GM12865 (cell line): ENCODE measurements at regions not wholly inside any gene's neighbourhood (a gene's known extent, or its start where the extent isn't known, plus 50 kb on each side); places are given as distances from the start of the nearest gene placed in this dataset.
"Not testable (repeated sequence)": the region's sequence is repeated elsewhere in the genome, so short reads cannot be mapped to it uniquely, and the experiment has no call there.

Experiments used
- DNase-seq: peaks from one replicate; pipeline ENCODE4 v3.0.0; 2010; ENCODE audit warnings: low read depth
- H3K4me3 ChIP-seq: 2 replicates; pipeline ENCODE4 v1.5.1; 2011; ENCODE audit warnings: mild to moderate bottlenecking, low read depth, low read length, control low read depth
- CTCF ChIP-seq: IDR thresholded peaks from 2 replicates; pipeline ENCODE4 v1.5.1; 2011; ENCODE audit warnings: low read length, control low read depth, low read depth, inconsistent platforms; ENCODE audit not compliant: insufficient read depth; ENCODE audit errors: missing control alignments

DNA sequence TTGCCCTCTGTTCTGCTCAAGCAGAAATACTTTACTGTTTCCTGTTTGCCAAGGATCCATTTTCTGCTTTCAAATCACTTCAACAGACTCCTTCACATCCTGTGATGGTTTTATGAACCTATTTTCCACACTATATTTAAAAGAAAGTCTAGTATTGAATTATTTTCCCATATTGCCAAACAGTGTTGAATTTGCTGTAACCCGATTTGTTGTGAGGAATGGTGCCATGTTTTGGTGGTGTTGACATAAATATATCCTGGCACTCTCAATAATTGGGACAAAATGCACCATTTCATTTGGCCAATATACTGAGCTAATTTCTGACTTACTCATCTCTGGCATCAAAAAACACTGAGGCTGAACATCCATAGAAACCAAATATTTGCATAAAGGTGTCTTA lies 615.4 kb upstream of the SEMA3D start:
- no peak for DNase-seq
- H3K4me3 ChIP-seq = no peak overlapping the region
- no peak for TF ChIP-seq CTCF

GRCh38 chr7:85796956-85797355 lies 610.1 kb upstream of the SEMA3D start:
- DNase-seq = no peak
- no peak for TF ChIP-seq CTCF

DNA sequence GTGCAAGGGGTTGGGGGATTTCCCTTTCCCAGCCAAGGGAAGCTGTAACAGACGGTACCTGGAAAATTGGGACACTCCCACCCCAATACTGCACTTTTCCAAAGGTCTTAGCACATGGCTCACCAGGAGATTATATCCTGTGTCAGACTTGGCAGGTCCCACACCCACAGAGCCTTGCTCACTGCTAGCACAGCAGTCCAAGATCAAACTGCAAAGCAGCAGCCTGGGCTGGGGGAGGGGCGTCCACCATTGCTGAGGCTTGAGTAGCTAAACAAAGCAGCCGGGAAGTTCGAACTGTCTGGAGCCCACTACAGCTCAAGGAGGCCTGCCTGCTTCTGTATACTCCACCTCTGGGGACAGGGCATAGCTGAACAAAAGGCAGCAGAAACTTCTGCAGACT lies 604.2 kb upstream of the SEMA3D start:
- not testable (repeated sequence) for DNase-seq, H3K4me3 ChIP-seq

More at GRCh38 chr7:85796956-85797355, 610.1 kb upstream of the SEMA3D start:
- H3K4me3 ChIP-seq = no peak overlapping the region

GRCh38 chr7:85781606-85782005 lies 594.8 kb upstream of the SEMA3D start:
- no peak overlapping the region for H3K4me3 ChIP-seq
- DNase-seq = no peak
- no peak for TF ChIP-seq CTCF

- no peak for DNase-seq
- TF ChIP-seq CTCF = no peak
- no peak overlapping the region for H3K4me3 ChIP-seq
These were observed 590.0 kb upstream of the SEMA3D start for GRCh38 chr7:85776691-85777345.

DNA sequence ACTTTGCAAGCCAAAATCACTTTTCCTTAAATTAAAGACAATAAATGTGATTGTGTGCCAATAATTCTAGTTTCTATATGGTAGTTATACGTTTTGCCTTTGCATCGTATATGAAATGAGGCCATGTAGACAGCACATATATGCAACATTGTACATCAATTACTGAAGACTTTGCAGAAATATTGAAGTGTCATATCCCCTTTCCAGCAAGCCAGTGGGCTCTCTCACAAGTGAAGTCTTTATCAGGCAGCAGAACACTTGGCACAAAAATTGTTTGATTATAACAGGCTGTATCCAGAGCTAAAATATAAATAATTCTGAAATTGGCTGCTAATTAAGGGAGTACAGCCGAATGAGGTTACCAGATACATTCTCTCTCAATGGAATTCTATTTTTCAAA lies 588.6 kb upstream of the SEMA3D start:
- DNase-seq = no peak
- no peak for TF ChIP-seq CTCF

DNA sequence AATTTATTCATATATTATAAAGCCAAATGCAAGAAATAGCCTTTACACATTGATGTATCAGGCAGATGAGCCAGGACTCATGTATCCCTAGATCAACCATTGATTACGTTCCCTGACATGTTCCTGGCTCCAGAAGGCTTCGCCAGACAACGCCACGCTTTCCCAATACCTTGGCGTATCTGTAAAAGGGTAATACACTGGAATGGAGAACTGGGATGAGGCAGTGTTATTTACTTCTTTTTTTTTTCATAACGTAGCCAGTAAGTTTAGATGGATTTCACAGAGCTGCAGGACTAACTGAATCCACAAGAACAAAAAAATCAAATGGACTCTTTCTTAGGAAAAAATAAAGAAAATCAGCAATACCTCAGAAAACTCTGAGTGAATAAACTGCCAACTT lies 588.1 kb upstream of the SEMA3D start:
- TF ChIP-seq CTCF = no peak
- no peak for DNase-seq
- H3K4me3 ChIP-seq = no peak overlapping the region

More for the DNA sequence above, 588.6 kb upstream of the SEMA3D start:
- no peak overlapping the region for H3K4me3 ChIP-seq
